NCI-H524 (cell line): ENCODE measurements at regions not wholly inside any gene's neighbourhood (a gene's known extent, or its start where the extent isn't known, plus 50 kb on each side); places are given as distances from the start of the nearest gene placed in this dataset.
"Not testable (repeated sequence)": the region's sequence is repeated elsewhere in the genome, so short reads cannot be mapped to it uniquely, and the experiment has no call there.

Experiments
- DNase-seq, 2 experiments: peaks; one replicate each; lab custom pipeline; 2025; lab: John Stamatoyannopoulos, UW

- DNase-seq, result no peak
Measured at GRCh38 chr13:21228738-21229137, 52.3 kb downstream of the MRPL57 start.

GRCh38 chr13:21229241-21230024 lies 53.0 kb downstream of the MRPL57 start:
- DNase-seq, result no peak

GRCh38 chr13:21230516-21230915 lies 54.1 kb downstream of the MRPL57 start:
- DNase-seq, result no peak

GRCh38 chr13:21231426-21231940 lies 55.0 kb downstream of the MRPL57 start:
- no peak for DNase-seq

DNA sequence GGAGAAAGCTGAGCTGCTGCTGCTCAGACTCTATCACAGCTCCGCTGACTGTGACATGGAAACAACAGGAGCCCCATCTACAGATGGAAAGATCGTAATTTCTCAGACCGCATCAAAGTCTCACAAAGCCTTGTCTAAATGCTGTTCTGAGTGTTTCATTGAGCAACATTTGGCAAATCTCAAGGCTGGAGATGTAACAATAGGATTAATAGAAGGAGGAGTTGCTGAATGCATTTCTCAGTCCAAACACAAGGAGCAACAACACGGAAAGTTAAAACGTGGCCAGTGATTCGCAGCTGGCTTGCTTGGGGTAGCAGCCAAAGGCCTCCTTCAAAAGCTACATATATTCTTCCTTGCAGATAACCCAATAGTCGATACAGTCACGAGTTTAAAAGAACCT lies 55.7 kb downstream of the MRPL57 start:
- no peak for DNase-seq

- DNase-seq, result no peak
Measured at GRCh38 chr13:21232599-21232998, 56.1 kb downstream of the MRPL57 start.

GRCh38 chr13:21233086-21233485 lies 56.6 kb downstream of the MRPL57 start:
- no peak for DNase-seq

- DNase-seq, result peak in 1 of 2 experiments; percentile 44
Measured at GRCh38 chr13:21234526-21234925, 58.1 kb downstream of the MRPL57 start.

GRCh38 chr13:21235174-21235573 lies 58.7 kb downstream of the MRPL57 start:
- DNase-seq, result peak in 1 of 2 experiments; percentile 35

DNA sequence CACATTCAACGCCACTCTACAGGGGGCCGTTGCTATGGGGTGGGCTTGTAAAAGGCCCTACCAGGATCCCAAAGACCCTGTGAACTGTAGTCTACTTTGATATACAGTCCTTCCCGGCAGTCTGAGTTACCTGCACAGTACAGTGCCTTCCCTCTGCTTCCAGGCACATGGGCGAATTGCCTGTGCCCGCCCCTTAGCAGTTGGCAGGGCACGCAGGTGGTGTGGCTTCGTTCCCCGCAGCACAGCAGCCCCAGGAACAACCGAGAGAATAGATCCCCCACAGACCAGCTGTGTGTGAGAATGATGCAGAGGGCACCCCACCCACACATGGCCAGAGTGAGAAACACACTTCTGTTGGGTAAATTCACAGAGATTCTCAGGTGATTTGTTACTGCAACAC lies 60.6 kb downstream of the MRPL57 start:
- no peak for DNase-seq

DNA sequence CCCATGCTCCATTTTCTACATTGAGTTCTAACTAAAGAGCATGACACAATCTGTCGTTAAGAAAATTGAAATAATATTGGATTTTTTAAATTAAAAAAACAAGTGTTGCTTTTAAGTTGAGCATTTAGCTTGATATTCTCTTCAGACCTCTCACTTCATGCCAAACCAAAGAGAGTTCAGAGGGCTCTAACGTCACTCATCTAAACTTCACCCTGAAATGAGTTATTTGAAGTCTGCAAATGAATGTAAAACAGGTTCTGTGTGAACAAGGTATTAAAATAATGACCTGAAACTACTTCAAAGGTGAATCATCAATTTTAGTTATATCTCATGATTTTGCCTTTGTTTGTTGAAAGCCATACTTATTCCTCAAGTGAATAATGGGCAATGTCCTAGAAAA lies 61.8 kb downstream of the MRPL57 start:
- DNase-seq, result no peak

GRCh38 chr13:21240586-21240985 lies 64.1 kb downstream of the MRPL57 start:
- DNase-seq, result peak; percentile 85 to 93

DNA sequence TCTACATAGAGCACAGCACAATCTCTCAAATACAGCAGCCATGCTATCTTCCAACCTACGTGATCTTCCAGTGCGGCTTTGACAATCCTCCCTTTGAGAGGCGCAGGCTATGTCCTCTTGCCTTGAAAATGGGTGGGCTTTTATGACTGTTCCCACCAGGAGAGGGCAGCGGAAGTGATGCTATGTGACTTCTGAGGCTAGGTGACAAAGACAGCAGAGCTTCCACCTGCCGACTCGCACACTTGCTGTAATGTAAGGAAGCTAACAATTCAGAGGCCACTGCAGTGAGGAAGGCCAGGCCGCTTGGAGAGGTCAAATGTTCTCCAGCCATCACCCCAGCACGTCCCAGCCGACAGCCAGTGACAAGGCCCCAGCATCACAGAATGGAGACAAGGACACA lies 65.8 kb downstream of the MRPL57 start:
- DNase-seq, result peak; percentile 34 to 38

DNA sequence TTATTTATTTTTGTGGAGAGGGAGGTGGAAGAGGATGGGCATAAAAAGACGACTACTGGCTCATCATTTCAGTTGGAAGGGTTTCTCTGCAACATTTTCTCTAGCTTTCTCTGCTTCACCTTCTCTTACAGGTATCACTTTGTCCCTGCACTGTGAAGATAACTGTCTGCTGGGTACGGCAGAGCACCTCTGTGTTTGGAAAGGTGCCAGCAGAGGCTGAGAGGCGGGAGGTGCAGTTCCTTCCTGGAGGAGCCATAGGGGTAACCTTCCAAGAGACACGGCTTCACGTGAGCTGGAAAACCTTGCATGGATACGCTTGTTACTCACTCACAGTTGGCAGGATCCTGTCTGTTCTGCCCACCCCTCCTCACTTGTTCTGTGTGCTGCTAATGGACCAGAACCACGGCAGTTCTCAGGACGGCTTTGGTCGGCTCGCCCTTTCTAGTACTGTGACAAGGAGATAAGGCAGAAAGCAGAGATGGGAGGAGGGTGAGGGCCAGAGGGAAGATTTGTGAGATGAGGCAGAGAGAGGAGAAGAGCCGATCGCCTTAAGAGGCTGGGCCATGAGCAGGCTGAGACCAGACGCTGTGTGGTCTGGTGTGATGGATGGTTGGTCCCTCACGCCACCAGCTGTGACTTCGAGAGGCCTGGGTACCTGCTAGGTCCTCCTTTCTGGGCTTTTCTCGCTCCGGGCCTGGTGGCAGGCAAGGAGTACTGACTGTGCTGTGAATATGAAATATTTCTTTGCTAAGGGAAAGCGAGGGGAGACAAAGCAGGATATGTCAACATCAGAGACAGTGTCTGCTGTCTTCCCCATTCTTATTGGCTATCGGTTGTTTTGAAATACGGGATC lies 66.8 kb downstream of the MRPL57 start:
- DNase-seq, result no peak

- DNase-seq, result not testable (repeated sequence)
Measured at GRCh38 chr13:21243898-21244184, 67.4 kb downstream of the MRPL57 start.

DNA sequence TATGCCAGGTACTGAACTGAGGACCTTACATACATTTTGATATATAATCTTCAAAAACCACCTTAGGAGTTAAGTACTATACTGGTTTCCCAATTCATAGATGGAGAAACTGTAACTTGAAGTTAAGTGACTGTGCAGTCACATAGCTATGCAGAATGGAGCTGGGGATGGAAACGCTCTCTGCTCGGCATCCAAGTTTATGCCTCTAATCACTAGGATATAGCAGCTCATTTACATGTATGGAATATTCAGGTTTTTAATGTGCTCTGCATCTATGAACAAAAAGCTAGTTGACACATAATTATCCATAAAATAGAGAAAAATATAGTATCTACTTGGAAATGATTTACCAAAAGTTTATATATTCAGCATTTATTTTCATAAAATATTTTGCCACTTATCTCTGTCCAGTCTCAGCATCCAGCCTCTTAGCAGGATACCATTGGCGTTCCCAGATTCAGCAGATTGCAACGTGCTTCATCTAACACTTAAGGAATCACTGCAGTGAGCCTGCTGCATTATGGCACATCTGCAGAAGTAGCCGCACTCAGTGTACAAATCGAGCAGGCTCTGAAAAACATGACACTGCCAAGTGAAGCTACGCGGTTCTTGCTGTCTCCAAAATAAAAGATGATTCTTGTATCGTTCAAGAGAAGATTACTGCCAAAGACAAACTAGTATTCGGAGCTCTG lies 70.4 kb downstream of the MRPL57 start:
- no peak for DNase-seq

GRCh38 chr13:21256351-21256761 lies 79.9 kb downstream of the MRPL57 start:
- no peak for DNase-seq

DNA sequence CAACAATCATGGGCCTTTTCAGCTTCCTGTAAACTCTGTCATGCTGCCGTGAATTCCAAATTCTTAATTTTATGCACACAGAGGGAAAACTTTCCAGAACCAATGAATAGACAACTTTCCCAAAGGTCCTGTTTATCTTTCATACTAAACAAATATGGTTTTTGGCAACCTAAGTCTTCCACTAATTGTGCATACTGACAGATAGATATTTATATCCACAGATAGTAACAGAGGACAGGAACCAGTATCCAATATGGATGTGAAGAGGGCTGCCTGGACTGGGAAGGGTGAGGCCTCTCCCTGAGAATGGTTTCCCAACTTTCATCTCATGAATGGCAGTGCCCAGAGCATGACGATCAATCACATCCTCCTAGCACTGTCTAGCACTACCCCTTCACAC lies 80.4 kb downstream of the MRPL57 start:
- DNase-seq, result no peak

- DNase-seq, result no peak
Measured at GRCh38 chr13:21259571-21260455, 83.4 kb downstream of the MRPL57 start.

GRCh38 chr13:21260561-21261290 lies 84.3 kb downstream of the MRPL57 start:
- DNase-seq, result not testable (repeated sequence)
